K562 (cell line): ENCODE measurements at regions not wholly inside any gene's neighbourhood (a gene's known extent, or its start where the extent isn't known, plus 50 kb on each side); places are given as distances from the start of the nearest gene placed in this dataset.
"Not testable (repeated sequence)": the region's sequence is repeated elsewhere in the genome, so short reads cannot be mapped to it uniquely, and the experiment has no call there.

ENCODE experiments used
- ATAC-seq: fragments of 200-7000 bp; cut with Tn5 transposase; 3 replicates; pipeline ENCODE4 v1.9.1; 2020; ENCODE audit warnings: moderate library complexity
- BruUV-seq: library from RNA; stranded (reverse); fragments of 400-500 nt; replicated peaks from 2 replicates; lab custom pipeline; 2021; lab: Mats Ljungman, UMichigan
- CTCF ChIA-PET: fragments of 300-600 bp; formaldehyde crosslinking; extraction: SDS; loops from one replicate; lab custom pipeline; 2021; ENCODE audit warnings: low intra/inter-chr PET ratio; lab: Yijun Ruan, JAX
- POLR2A ChIA-PET: fragments of 300-600, 350-650 bp; sonication (Branson Sonifier 250); formaldehyde crosslinking; extraction: SDS; loops from one replicate; lab custom pipeline; 2021; ENCODE audit warnings: antibody characterized with exemption, inconsistent platforms; lab: Yijun Ruan, JAX
- DNase-seq, 4 experiments: peaks; one replicate each; pipeline versions ENCODE4 v3.0.0 to v3.0.0-alpha.2; 2011 to 2018; ENCODE audit warnings: low spot score in 3 of 4, mixed read lengths in 3 of 4; ENCODE audit errors: extremely low read depth in 1 of 4
- FAIRE-seq: peaks from 2 replicates; lab custom pipeline; 2011; peaks lifted over from hg19 to GRCh38; lab: Jason Lieb, UNC
- H2AFZ ChIP-seq: 2 replicates; pipeline ENCODE4 v1.6.0; 2011; ENCODE audit warnings: low read depth, low read length, control low read depth, inconsistent platforms
- H3K27ac ChIP-seq: fragments of 200-600 bp; 3 replicates; pipeline ENCODE4 v1.8.0; 2011; ENCODE audit warnings: low read depth, mild to moderate bottlenecking, control low read depth, inconsistent platforms, low read length, moderate library complexity, mixed read lengths; ENCODE audit errors: extremely low read depth
- H3K27me3 ChIP-seq, 2 experiments: fragments of 300-600 bp in 1 of 2; 2 replicates in 1 of 2; 3 replicates in 1 of 2; pipeline versions ENCODE4 v1.6.0 to v1.8.0; 2011; ENCODE audit warnings: inconsistent platforms in 2 of 2, low read length in 2 of 2, mild to moderate bottlenecking in 1 of 2, mixed read lengths in 1 of 2, moderate library complexity in 1 of 2; ENCODE audit not compliant: control insufficient read depth in 2 of 2, insufficient read depth in 2 of 2
- H3K36me3 ChIP-seq: fragments of 300-600 bp; 3 replicates; pipeline ENCODE4 v1.8.0; 2011; ENCODE audit warnings: mild to moderate bottlenecking, low read length, inconsistent platforms; ENCODE audit not compliant: control insufficient read depth, insufficient read depth
- H3K4me1 ChIP-seq, 2 experiments: fragments of 200-600 bp in 1 of 2; replicated peaks in 1 of 2; 2 replicates in 1 of 2; 3 replicates in 1 of 2; pipeline versions ENCODE4 v1.5.1 to v1.8.0; 2011; ENCODE audit warnings: inconsistent platforms in 2 of 2, low read length in 2 of 2, mild to moderate bottlenecking in 1 of 2, mixed read lengths in 1 of 2, moderate library complexity in 1 of 2; ENCODE audit not compliant: control insufficient read depth in 2 of 2, insufficient read depth in 2 of 2
- H3K4me2 ChIP-seq: 2 replicates; pipeline ENCODE4 v1.6.1; 2011; ENCODE audit warnings: low read length, control low read depth, inconsistent platforms, mixed read lengths; ENCODE audit not compliant: insufficient read depth
- H3K4me3 ChIP-seq: fragments of 200-600 bp; sonication (generic), shearing (Covaris generic); 2 replicates; pipeline ENCODE4 v1.5.1; 2016; ENCODE audit warnings: control low read depth, inconsistent platforms
- H3K79me2 ChIP-seq: fragments of 200-600 bp; 3 replicates; pipeline ENCODE4 v1.8.0; 2011; ENCODE audit warnings: low read length, inconsistent platforms; ENCODE audit not compliant: control insufficient read depth, insufficient read depth
- H3K9ac ChIP-seq, 2 experiments: 2 replicates each; pipeline versions ENCODE4 v1.6.0 to v1.6.1; 2011; ENCODE audit warnings: low read depth in 2 of 2, low read length in 2 of 2, control low read depth in 1 of 2, inconsistent platforms in 1 of 2, mild to moderate bottlenecking in 1 of 2, mixed read lengths in 1 of 2; ENCODE audit not compliant: insufficient read depth in 1 of 2
- H3K9me1 ChIP-seq: one replicate; pipeline ENCODE4 v1.6.0; 2011; ENCODE audit warnings: inconsistent platforms, mild to moderate bottlenecking, low read length, moderate library complexity; ENCODE audit not compliant: control insufficient read depth, insufficient read depth
- H3K9me3 ChIP-seq: replicated peaks from 2 replicates; pipeline ENCODE4 v1.5.1; 2011; ENCODE audit warnings: low read depth, low read length, inconsistent platforms; ENCODE audit not compliant: control insufficient read depth, insufficient read depth
- H4K20me1 ChIP-seq: replicated peaks from 2 replicates; pipeline ENCODE4 v1.6.1; 2011; ENCODE audit warnings: low read length, inconsistent platforms, mixed read lengths; ENCODE audit not compliant: control insufficient read depth, insufficient read depth
- WGBS: fragments of 100-300 bp; shearing (Covaris generic); methylation state at CpG from one replicate; pipeline ENCODE4 v1.1.6; 2016; ENCODE audit warnings: low coverage, mixed read lengths; ENCODE audit not compliant: insufficient coverage; ENCODE audit errors: missing lambda C conversion rate; 5-methylcytosine and 5-hydroxymethylcytosine counted together
- in situ Hi-C: fragments of 300-500 bp; cut with MboI; formaldehyde crosslinking; loops from 4 replicates; pipeline ENCODE4 v1.15.0; 2018; ENCODE audit warnings: inconsistent platforms, mixed read lengths
- intact Hi-C: fragments of 100-400 bp; cut with micrococcal nuclease; formaldehyde crosslinking; loops from 2 replicates; pipeline ENCODE4 v1.14.2; 2022

GRCh38 chr1:83488105-83488504 lies 510.8 kb downstream of the TTLL7 start:
- H2AFZ ChIP-seq, H3K27me3 ChIP-seq, H4K20me1 ChIP-seq, H3K9me1 ChIP-seq, H3K36me3 ChIP-seq, H3K4me3 ChIP-seq, H3K4me1 ChIP-seq, POLR2A ChIA-PET, H3K9ac ChIP-seq, FAIRE-seq, DNase-seq, ATAC-seq, CTCF ChIA-PET, H3K4me2 ChIP-seq, BruUV-seq, H3K27ac ChIP-seq, H3K79me2 ChIP-seq, intact Hi-C loops, H3K9me3 ChIP-seq, in situ Hi-C loops: not testable (repeated sequence)

- POLR2A ChIA-PET, intact Hi-C loops, BruUV-seq, H3K4me1 ChIP-seq, H3K9ac ChIP-seq, DNase-seq, H4K20me1 ChIP-seq, H3K4me3 ChIP-seq, H3K79me2 ChIP-seq, H3K9me1 ChIP-seq, H3K4me2 ChIP-seq, ATAC-seq, H3K27ac ChIP-seq, H2AFZ ChIP-seq, H3K27me3 ChIP-seq, H3K9me3 ChIP-seq, CTCF ChIA-PET, H3K36me3 ChIP-seq, in situ Hi-C loops: not testable (repeated sequence)
- WGBS = 0% methylated on average over 1 of the region's 1 CpG
- FAIRE-seq = peak; percentile 37
Observed at GRCh38 chr1:83487460-83487859, 511.5 kb downstream of the TTLL7 start.

GRCh38 chr1:83485314-83486019 lies 513.5 kb downstream of the TTLL7 start:
- H3K4me2 ChIP-seq, H3K4me3 ChIP-seq, in situ Hi-C loops, H3K36me3 ChIP-seq, H3K9ac ChIP-seq, H3K4me1 ChIP-seq, FAIRE-seq, H3K79me2 ChIP-seq, ATAC-seq, POLR2A ChIA-PET, H3K9me1 ChIP-seq, H3K27ac ChIP-seq, DNase-seq, BruUV-seq, intact Hi-C loops, H3K9me3 ChIP-seq, CTCF ChIA-PET, H2AFZ ChIP-seq, H3K27me3 ChIP-seq, H4K20me1 ChIP-seq: not testable (repeated sequence)
- WGBS = 0% methylated on average over 1 of the region's 2 CpGs

GRCh38 chr1:83481284-83481683 lies 517.6 kb downstream of the TTLL7 start:
- H3K9ac ChIP-seq, H3K4me1 ChIP-seq, H3K9me1 ChIP-seq, CTCF ChIA-PET, H3K27ac ChIP-seq, H3K79me2 ChIP-seq, intact Hi-C loops, ATAC-seq, H3K9me3 ChIP-seq, in situ Hi-C loops, H3K4me2 ChIP-seq, BruUV-seq, H2AFZ ChIP-seq, POLR2A ChIA-PET, H3K36me3 ChIP-seq, H3K27me3 ChIP-seq, DNase-seq, FAIRE-seq, H4K20me1 ChIP-seq, H3K4me3 ChIP-seq: not testable (repeated sequence)
- WGBS = 0% methylated on average over 1 of the region's 4 CpGs
